MM.1S (cell line): ENCODE measurements at regions not wholly inside any gene's neighbourhood (a gene's known extent, or its start where the extent isn't known, plus 50 kb on each side); places are given as distances from the start of the nearest gene placed in this dataset.

ENCODE experiments used
- DNase-seq: peaks from one replicate; pipeline ENCODE4 v3.0.0-alpha.2; 2015
- H2AFZ ChIP-seq: fragments of 300-600 bp; sonication (generic); 2 replicates; pipeline ENCODE4 v1.6.0; 2016; ENCODE audit warnings: antibody characterized with exemption, low read length
- H3F3A ChIP-seq: fragments of 300-600 bp; sonication (generic); 2 replicates; pipeline ENCODE4 v1.6.1; 2016; ENCODE audit warnings: mild to moderate bottlenecking, antibody characterized with exemption, low read length, moderate library complexity, mixed read lengths; ENCODE audit not compliant: insufficient read depth
- H3K27ac ChIP-seq: fragments of 300-600 bp; sonication (generic); 2 replicates; pipeline ENCODE4 v1.5.1; 2016; ENCODE audit warnings: mild to moderate bottlenecking, low read length
- H3K27me3 ChIP-seq: fragments of 300-600 bp; sonication (generic); replicated peaks from 2 replicates; pipeline ENCODE4 v1.6.0; 2016; ENCODE audit warnings: low read length; ENCODE audit not compliant: insufficient read depth
- H3K36me3 ChIP-seq: fragments of 300-600 bp; sonication (generic); replicated peaks from 2 replicates; pipeline ENCODE4 v1.6.1; 2016; ENCODE audit warnings: mild to moderate bottlenecking, low read length, mixed read lengths; ENCODE audit not compliant: insufficient read depth
- H3K4me1 ChIP-seq: fragments of 300-600 bp; sonication (generic); 2 replicates; pipeline ENCODE4 v1.6.1; 2016; ENCODE audit warnings: low read length, mixed read lengths
- H3K4me2 ChIP-seq: fragments of 300-600 bp; sonication (generic); 2 replicates; pipeline ENCODE4 v1.6.0; 2016; ENCODE audit warnings: low read depth, low read length
- H3K4me3 ChIP-seq: fragments of 300-600 bp; sonication (generic); 2 replicates; pipeline ENCODE4 v1.5.1; 2016; ENCODE audit warnings: low read length, mixed read lengths
- H3K79me2 ChIP-seq: fragments of 300-600 bp; sonication (generic); 2 replicates; pipeline ENCODE4 v1.6.1; 2016; ENCODE audit warnings: mixed run types, low read length, mixed read lengths
- H3K9ac ChIP-seq: fragments of 300-600 bp; sonication (generic); 2 replicates; pipeline ENCODE4 v1.6.1; 2016; ENCODE audit warnings: low read length, mixed read lengths
- H3K9me2 ChIP-seq: fragments of 300-600 bp; sonication (generic); replicated peaks from 2 replicates; pipeline ENCODE4 v1.6.1; 2016; ENCODE audit warnings: mild to moderate bottlenecking, low read length, mixed read lengths; ENCODE audit not compliant: insufficient read depth
- H3K9me3 ChIP-seq: fragments of 300-600 bp; sonication (generic); replicated peaks from 2 replicates; pipeline ENCODE4 v1.6.1; 2016; ENCODE audit warnings: mild to moderate bottlenecking, low read length, mixed read lengths; ENCODE audit not compliant: insufficient read depth
- H4K20me1 ChIP-seq: fragments of 300-600 bp; sonication (generic); 2 replicates; pipeline ENCODE4 v1.6.1; 2016; ENCODE audit warnings: mild to moderate bottlenecking, low read length, moderate library complexity, mixed read lengths; ENCODE audit not compliant: insufficient read depth
- CTCF ChIP-seq: fragments of 300-600 bp; sonication (generic); IDR thresholded peaks from 2 replicates; pipeline ENCODE4 v1.5.1; 2016; ENCODE audit warnings: antibody characterized with exemption, low read length, mixed read lengths
- EZH2 ChIP-seq: fragments of 300-600 bp; sonication (generic); optimal IDR thresholded peaks from 2 replicates; pipeline ENCODE3; 2017; ENCODE audit warnings: low read depth, mild to moderate bottlenecking, antibody characterized with exemption, low read length, mixed read lengths
- EZH2phosphoT487 ChIP-seq: fragments of 300-600 bp; sonication (generic); IDR thresholded peaks from 2 replicates; pipeline ENCODE4 v1.6.1; 2018; ENCODE audit warnings: antibody characterized with exemption, low read length

GRCh38 chr3:189567766-189568420 lies 63.3 kb upstream of the TP63 start:
- Histone ChIP-seq H3K27ac (no peak overlapping the region), H3F3A (peaks cover 5% of the 10 kb centered on the region; the same call in 1 of the 2 replicates), H4K20me1 (no peaks in the 10 kb centered on the region), H3K4me2 (no peak overlapping the region), H3K4me1 (peaks cover 11% of the 10 kb centered on the region), H3K79me2 (no peaks in the 10 kb centered on the region), H3K9me2 (no peaks in the 10 kb centered on the region), H3K4me3 (no peak overlapping the region), H3K27me3 (0 out of 2 replicates have a peak, but pooled peaks cover 9% of the 10 kb centered on the region), H3K9me3 (no peaks in the 10 kb centered on the region), H3K9ac (no peak overlapping the region), H2AFZ (no peak overlapping the region), H3K36me3 (no peaks in the 10 kb centered on the region)
- no peak for DNase-seq
- TF ChIP-seq EZH2 (no peak), CTCF (no peak), EZH2phosphoT487 (no peak)

- Histone ChIP-seq H3K4me2 (no peak overlapping the region), H3K4me3 (no peak overlapping the region), H3K4me1 (peaks cover 7% of the 10 kb centered on the region), H3K9me3 (no peaks in the 10 kb centered on the region), H3K79me2 (no peaks in the 10 kb centered on the region), H2AFZ (no peak overlapping the region), H4K20me1 (no peaks in the 10 kb centered on the region), H3K36me3 (no peaks in the 10 kb centered on the region), H3K27me3 (0 out of 2 replicates have a peak, but pooled peaks cover 9% of the 10 kb centered on the region), H3F3A (no peaks in the 10 kb centered on the region; the same call in 1 of the 2 replicates), H3K9ac (no peak overlapping the region), H3K27ac (no peak overlapping the region), H3K9me2 (no peaks in the 10 kb centered on the region)
- DNase-seq, result no peak
- TF ChIP-seq CTCF (no peak), EZH2 (no peak), EZH2phosphoT487 (no peak)
Observed at GRCh38 chr3:189568961-189569360, 62.2 kb upstream of the TP63 start.

- H3K9ac ChIP-seq, result no peak overlapping the region
- H3K27me3 ChIP-seq, result 0 out of 2 replicates have a peak, but pooled peaks cover 8% of the 10 kb centered on the region
- H3K9me2 ChIP-seq, result no peaks in the 10 kb centered on the region
- H3K36me3 ChIP-seq, result no peaks in the 10 kb centered on the region
- DNase-seq, result no peak
- H3K4me1 ChIP-seq, result peaks cover 1% of the 10 kb centered on the region; the same call in 1 of the 2 replicates
- no peak overlapping the region for H3K27ac ChIP-seq
- no peak overlapping the region for H3K4me2 ChIP-seq
- no peaks in the 10 kb centered on the region for H3K79me2 ChIP-seq
- H3F3A ChIP-seq, result no peaks in the 10 kb centered on the region
- H4K20me1 ChIP-seq, result no peaks in the 10 kb centered on the region
- no peak overlapping the region for H2AFZ ChIP-seq
- no peak for TF ChIP-seq EZH2
- TF ChIP-seq CTCF, result no peak
- no peak for TF ChIP-seq EZH2phosphoT487
- no peak overlapping the region for H3K4me3 ChIP-seq
- H3K9me3 ChIP-seq, result no peaks in the 10 kb centered on the region
Observed at GRCh38 chr3:189569473-189569872, 61.7 kb upstream of the TP63 start.
